HG03066 (cell line): ENCODE measurements at regions not wholly inside any gene's neighbourhood (a gene's known extent, or its start where the extent isn't known, plus 50 kb on each side); places are given as distances from the start of the nearest gene placed in this dataset.

Experiments
- ATAC-seq: cut with Tn5 transposase; IDR thresholded peaks from one replicate; pipeline ENCODE4 v1.9.1; 2021; ENCODE audit warnings: low read depth; ENCODE audit not compliant: unreplicated experiment

DNA sequence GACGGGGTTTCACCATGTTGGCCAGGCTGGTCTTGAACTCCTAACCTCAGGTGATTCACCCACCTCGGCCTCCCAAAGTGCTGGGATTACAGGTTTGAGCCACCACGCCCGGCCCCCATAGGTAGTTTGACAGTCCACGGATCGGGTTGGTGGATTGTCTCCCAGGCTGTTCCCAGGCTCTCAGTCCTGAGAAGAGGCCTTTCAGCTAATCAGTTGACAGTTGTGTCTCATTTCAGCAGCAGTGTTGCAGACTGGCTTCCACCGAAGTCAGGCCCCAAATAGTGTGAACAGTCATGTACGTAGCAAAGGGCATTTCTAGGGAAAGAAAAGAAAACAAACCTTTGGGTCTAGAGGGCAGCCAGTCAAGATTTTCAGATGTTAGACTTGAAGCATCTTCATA, 102.4 kb upstream of the TLR3 start:
- ATAC-seq = no peak

DNA sequence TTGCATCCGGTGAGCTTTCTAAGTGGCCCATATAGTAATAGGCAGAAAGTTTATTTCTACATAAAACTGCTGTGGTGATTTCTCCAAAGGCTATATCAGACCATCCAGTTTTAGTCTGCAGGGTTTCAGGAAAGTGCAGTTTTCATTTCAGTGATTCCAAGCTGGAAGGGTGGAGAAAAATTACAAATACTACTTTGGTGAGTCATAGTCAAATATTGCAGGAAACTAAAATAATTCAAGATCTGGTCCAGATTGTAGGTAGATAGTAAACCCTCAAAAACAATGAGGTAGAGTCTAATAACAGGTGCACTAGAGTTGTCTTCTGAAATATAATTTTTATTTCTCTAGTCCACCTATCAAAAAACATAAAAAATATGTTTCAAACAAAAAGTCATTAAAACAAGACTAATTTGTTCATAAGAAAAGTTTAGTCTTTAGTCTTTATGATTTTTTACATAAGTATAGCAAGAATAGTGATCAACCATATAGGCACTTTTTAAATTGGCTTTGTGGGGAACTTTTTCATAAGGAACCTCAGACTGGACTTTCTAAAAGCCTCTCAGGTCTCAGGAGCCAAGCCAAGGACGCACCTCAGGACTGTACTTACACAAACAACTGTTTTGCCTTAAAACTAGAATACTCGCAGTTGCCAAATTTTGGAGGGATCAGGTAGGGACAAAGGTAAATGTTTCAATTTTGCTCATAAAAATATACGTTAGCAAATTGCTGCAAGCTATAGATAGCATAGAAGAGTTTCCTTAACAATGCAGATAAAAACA, 101.8 kb upstream of the TLR3 start:
- ATAC-seq = no peak

DNA sequence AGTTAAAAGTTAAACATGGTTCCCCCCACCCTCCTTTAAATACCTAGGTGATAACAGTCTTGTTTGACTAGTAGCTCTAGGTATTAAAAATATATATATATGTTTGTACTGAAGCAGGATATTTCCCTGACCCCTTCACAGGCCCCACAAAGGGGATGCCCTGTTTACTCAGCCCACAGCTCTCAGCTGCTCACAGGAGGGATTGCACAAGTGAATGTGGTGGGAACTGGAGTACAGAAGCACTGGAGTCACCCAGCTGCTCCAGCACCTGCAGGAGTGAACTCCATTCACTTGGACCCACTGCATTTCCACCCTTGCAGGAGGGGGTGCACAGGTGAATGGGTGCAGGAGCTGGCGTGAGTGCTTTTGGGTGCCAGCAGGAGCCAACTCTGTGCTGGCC, 99.3 kb upstream of the TLR3 start:
- ATAC-seq = no peak

DNA sequence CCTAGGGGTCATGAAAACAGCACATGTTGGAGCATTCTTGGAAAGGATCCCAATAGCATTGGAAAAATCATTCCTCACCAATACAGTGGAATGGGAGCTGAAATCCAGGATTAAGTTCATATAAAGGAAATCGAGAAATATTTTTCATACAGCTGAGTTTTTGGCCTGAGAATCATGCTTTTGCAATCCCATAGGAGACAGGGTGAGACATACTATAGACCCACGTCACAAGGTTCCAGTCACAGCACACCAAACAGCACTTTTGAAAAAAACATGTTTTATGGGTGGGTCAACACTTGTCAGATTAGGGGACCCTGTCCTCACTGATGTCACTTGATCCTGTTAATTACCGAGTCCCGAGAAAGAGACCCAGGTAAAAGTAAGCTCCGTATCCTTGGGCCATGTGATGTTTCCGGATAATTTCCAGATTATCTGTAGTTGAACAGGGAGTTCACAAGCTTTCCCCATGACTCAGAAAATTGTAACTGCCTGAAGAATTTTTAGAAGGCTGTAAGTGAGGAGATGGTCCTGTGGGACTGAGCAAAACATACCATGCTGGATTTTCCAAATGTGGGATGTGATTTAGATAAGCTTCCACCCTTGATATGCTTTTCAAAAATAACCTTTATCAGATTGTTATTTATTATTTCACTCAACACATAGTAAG, 80.9 kb upstream of the TLR3 start:
- ATAC-seq = no peak

DNA sequence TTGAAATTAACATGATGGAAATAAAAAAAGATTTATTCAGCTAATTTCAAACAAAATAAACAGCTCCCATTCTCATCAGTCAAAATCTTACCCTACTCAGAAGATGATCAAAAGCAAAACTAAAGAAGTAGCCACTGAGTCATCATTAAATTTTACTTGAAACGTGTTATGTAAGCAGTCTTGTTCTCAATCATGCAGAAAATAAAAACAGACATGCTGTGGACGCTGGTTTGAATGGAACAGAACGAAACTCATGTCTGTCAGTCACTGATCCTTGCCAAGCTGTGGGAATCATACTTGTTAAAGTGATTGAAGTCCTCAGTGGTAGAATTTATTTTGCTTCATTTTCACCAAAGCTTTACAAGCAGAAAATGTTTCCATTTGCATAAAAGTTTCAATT, 77.2 kb upstream of the TLR3 start:
- no peak for ATAC-seq

DNA sequence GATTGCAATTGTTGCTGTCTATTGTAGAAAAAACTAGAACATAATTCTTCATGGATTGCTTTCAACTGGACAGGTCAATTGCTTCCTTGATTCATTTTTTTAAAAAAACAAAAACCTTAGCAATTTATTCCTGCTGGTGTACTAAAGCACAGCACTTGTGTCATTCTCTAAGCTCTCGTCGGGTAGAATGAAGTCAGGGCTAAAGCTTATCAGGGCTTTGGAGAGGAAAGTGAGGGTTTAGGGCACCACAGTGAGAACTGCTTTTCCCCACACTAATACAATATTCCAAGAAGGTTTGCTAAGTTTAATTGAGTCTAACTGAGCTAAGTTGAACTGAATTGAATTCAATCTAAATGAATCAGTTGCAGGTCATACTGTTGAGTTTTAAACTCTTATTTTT, 76.4 kb upstream of the TLR3 start:
- ATAC-seq = no peak

DNA sequence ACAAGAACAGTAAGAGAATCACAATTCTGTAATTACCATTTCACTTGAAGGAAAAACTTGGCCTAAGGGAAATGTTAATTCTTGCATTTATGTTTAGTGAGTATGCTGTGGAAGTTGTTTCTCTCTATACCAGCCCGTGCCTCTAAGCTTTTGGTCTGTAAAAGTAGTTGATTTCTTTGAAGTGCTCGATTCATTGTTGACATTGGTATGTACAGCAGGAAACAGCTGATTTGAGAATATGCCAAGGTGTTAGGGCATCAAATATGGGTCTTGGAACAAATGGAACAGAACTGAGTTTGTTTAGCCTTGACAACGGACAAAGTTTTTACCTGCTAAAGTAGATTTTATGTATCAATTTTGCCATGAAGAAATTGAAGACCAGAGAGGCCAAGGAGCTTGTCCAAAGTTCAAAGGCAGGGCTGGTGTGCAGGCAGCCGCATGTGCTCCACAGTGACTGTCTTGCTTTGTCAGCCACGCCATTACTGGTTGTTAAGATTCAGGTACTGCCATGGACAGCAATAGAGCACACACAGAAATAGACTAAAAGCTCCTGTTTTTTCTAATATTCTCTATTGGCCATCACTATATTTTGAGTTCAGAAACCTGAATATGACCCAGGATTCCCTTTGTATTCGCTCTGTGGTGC, 75.5 kb upstream of the TLR3 start:
- no peak for ATAC-seq

DNA sequence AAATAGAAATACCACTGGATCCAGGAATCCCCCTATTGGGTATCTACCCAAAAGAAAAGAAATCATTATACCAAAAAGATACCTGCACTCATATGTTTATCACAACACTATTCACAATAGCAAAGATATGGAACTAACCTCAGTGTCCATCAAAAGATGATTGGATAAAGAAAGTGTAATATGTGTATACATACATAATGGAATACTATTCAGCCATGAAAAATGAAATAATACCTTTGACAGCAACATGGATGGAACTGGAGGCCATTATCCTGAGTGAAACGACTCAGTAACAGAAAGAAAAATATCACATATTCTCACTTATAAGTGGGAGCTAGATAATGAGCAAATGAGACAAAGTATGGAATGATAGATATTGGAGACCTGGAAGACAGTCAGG, 74.2 kb upstream of the TLR3 start:
- ATAC-seq = no peak

DNA sequence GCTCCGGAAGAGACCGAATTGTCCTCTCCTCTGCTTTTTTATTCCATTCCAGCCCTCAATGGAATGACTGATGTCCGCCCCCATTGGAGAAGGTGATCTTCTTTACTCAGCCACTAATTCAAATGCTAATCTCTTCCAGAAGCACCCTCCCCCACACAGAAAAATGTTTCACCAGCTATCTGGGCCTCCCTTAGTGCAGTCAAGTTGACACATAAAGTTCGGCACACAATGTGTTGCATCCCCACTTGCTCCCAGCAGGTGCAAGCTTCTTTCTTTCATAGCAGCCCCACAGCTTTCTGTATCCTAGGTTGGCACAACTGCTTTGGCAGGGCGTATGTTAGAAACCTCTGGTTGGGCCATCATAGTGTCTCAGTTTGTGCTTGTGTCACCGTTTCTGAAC, 73.3 kb upstream of the TLR3 start:
- ATAC-seq = no peak

DNA sequence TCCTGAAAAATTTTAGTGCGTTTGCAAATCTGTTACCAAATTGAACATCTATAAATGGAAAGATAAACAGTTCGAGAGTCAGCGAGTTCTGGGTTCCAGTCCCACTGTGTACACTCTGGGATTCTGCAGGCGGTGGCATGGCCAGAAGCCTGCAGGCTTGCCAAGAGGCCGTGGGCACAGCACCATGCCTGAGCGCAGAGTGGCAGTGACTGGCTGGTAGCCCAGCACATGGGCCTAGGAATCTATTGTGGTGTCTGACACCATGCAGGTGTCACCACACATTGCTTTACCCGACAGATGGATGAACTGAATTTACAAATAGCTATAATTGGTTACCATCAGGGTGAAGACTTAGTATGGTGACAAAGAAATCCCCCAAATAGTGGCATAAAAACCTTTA, 71.7 kb upstream of the TLR3 start:
- ATAC-seq = no peak

DNA sequence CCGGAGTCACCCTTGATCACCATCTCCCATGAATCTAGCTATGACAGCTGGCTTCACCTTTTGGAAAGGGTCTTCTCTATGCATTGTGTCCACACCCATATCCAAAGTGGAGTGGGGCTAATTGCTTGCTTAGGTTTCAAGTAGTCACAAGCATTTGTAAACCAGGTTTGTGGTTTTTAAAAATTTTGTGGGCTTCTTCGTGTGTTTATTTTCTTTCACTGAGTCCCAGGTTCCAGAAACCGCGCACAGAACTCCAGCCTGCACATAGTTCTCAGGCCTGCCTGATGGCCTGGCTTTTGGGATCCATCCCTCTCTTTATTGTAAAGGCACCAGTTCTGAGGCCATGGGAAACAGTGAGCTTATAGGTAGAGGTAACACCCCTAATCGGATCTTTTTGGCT, 70.2 kb upstream of the TLR3 start:
- ATAC-seq = no peak

DNA sequence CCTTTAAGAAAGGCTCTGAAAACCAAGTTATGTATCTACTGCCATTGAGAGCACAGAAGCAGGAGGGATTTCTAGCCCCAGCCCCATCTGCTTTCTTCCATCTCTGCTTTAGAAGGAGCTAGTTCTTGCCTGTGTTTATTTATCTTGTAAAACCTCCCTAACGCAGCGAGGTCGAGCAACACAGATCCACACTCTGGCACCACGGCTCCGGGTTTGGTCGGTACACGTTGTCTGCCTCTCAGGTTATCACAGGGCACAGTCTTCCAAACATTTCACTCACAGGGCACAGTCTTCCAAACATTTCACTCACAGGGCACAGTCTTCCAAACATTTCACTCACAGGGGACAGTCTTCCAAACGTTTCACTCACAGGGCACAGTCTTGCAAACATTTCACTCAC, 69.7 kb upstream of the TLR3 start:
- no peak for ATAC-seq

DNA sequence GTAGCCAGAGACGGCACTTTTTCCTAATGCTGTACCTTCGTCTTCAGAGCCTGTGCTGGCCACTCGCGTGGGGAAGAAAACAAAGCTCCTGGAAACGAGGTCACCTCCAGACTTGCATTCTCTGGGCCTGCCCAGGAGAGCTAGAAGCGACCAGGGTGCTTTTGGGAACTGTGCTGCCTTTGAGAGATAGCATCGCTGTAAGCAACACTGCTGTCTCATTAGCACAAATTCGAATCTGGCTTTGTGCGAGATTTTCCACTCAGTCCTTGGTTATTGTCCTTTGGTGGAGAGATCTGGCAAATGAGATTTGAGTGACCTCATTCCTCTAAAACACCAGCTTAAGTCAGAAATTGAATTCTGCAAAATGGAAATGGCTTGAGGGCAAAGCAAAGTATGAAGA, 66.1 kb upstream of the TLR3 start:
- ATAC-seq = no peak

DNA sequence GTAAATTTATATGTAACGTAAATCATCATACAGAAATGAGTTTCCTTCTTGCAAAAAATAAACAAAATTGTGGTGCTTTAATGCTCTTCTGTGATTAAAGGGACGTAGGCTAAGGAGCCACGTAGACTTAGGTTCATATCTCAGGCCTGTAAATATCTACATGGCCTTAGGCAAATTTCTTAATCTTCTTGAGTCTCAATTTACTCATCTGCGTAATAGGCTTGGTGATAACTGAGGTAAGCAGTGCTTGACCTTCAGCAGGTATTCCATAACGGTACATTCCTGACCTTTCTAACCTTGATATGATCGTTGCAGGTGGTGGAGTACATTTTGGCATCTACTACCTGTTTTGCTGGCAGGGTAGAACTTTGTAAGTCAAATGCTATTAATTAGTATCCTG, 65.2 kb upstream of the TLR3 start:
- ATAC-seq = no peak

DNA sequence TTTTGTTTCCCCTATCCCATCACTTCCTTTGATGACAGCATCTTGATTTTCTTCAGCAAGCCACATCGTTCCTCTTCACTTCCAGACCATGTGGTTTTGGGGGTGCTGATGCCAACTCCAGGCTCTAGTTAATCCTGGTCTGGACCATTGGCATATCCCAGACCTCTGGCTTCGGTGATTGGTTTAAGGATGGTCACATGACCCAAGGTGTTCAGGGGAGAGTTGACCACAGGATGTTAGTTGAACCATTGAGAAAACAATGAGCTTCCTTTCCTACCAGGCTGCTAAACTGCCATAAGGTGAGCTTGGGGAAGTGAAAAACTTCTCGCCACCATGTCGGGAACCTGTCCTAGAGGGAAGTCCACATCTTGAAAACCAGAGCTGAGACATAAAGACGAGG, 60.9 kb upstream of the TLR3 start:
- ATAC-seq = no peak

DNA sequence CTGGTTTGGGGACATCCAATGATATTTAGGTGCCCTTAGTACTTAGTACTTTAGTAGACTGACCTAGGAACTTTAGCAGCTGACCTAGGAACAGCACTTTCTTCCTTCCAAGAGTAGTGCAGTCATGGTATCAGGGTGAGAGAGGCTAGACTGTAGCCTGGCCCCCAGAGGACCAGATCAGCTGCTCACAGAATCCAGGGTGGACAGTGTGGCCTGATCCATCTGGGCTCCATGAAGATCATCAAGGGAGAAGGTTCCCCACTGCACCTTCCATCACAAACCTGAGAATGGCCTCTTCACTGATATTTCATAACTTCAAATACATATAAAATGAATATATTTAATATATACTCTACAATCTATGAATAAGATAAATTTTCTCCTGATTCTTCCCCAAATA, 59.0 kb upstream of the TLR3 start:
- ATAC-seq = no peak

DNA sequence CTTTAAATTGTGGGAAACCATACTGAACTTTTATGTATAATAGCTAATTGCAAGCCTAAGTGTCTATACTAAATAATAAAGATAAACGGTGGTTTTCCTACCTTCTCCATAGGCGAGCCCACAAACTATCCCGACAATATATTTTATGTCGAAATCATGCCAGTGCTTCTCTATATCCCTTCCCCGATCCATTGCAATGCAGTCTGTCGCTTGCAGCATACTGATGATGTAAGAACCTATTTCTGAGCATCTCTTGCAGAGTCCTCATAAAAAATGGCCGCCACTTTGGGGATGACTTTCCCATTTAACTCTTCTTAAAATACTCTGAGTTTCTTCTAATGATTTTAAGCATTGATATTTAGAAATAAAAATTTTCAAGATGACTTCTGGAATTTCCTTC, 58.1 kb upstream of the TLR3 start:
- no peak for ATAC-seq

DNA sequence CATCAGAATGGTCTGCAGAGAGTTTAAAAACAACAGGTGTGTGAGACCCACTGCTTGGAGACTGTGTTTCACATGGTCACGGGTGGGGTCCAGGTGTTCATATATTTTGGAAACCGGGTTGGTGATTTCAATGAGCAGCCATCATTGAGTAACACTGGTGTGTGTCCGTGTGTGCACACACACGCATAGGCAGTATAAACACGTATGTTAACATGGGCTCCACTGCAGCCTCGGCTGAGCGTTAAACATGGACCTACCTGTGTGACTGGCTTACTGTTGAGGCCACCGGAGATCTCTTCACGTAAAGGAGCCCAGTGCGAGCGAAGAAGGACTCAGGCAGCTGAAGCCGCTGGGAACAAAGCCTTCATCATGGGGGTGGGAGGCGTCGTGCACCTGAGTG, 56.9 kb upstream of the TLR3 start:
- no peak for ATAC-seq

DNA sequence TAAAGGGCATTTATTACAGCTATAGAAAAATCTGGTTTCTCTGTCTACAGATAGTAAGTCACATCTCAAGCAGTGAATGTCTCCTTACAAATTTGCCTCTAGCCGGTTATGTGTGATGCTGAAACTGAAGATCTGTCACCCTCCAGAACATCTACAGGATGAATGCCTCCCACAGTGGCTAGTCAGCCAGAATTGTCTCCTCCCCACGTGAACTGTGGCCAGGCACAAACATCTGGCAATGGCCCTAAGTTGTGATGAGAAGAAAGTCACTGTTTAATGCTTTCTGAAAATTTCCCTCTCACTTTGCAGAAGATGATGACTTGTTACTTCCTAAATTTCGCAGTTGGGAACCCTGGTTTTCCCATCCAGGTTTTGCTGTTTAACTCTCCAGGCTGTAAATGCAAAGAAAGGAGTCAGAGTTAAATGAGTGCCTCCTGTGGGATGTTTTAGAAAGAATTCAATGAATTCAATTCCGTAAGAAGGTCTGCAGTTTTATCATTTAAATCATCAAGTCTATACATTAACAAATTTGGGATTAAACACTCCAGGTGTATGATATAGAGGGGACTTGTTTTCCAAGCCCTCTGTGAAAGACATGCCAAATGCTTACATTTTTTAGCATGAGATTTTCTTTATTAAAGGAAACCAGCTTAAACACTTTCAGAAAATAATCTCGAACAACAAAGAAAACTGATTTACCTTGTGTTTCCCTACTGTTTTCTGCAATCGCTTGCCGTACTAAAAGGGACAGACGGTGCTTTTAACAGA, 55.4 kb upstream of the TLR3 start:
- ATAC-seq = no peak

DNA sequence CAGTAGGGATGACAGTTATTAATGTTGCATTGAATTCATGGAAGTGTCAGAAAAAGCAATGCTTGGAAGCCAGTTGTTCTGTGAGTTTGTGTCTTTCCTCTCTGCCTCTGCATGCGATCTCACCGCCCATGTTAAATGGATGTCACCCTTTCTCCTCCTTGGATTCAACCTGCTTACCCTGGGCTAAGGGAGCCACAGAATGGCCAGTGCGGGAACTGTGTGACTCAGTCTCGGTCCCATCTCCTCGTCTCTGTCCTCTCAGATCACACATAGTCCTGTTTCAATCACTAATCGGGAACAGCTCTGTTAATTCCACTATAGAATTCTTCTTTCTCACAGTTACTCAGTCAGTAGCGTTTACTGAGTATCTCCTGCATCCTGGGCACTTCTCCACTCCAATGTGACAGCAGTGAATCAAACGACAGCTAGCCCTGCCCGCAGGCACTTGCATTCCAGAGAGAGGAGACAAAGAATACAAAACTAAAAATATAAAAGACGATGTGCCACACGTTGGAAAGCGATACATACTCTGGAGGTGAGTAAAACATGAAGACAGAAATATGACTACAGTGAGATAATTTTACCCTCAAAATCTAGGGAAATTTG, 53.6 kb upstream of the TLR3 start:
- ATAC-seq = no peak

DNA sequence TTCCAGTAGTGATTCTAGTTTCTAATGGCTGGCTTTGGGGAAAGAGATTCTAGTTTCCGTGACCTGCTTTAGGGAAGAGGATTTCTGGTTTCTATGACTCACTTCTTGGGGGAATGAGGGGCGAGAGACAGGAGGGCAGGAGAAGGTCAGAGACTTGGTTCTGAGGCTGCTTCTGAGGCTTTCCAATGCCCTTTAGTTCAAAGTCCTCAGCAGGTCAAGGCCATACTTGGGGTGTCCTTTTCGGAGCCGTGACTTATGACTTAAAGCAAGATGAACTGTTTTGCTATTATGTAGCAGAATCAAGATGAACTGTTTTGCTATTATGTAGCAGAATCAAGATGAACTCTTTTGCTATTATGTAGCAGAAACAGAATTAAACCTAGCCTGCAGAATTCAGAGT, 52.2 kb upstream of the TLR3 start:
- ATAC-seq = no peak
